ENCODE measurements at regions not wholly inside any gene's neighbourhood (a gene's known extent, or its start where the extent isn't known, plus 50 kb on each side); places are given as distances from the start of the nearest gene placed in this dataset.

GRCh38 chr2:145299368-145299767 is 779.4 kb upstream of the ZEB2 start:
- TF ChIP-seq CTCF (IDR thresholded peaks at IDR 0.05): no peak
- TF ChIP-seq EZH2 (IDR thresholded peaks at IDR 0.05; ENCODE audit: borderline replicate concordance, insufficient read depth, low read depth, low read length, poor library complexity, severe bottlenecking): no peak
